Panc1 (cell line): ENCODE measurements at regions not wholly inside any gene's neighbourhood (a gene's known extent, or its start where the extent isn't known, plus 50 kb on each side); places are given as distances from the start of the nearest gene placed in this dataset.

Source experiments
- ATAC-seq: fragments of 200-7000 bp; cut with Tn5 transposase; 2 replicates; pipeline ENCODE4 v1.9.1; 2020; ENCODE audit warnings: mild to moderate bottlenecking, moderate library complexity
- BruUV-seq: library from RNA; stranded (reverse); fragments of 400-500 nt; replicated peaks from 2 replicates; lab custom pipeline; 2021; lab: Mats Ljungman, UMichigan
- CTCF ChIA-PET: fragments of 300-600 bp; sonication (Branson Sonifier 250); formaldehyde crosslinking; loops from one replicate; lab custom pipeline; 2022; ENCODE audit warnings: antibody characterized with exemption; lab: Charles Lee
- POLR2A ChIA-PET: fragments of 300-600 bp; sonication (Branson Sonifier 250); formaldehyde crosslinking; loops from one replicate; lab custom pipeline; 2022; ENCODE audit warnings: antibody characterized with exemption; lab: Charles Lee
- DNase-seq: peaks from one replicate; pipeline ENCODE4 v3.0.0-alpha.2; 2010; ENCODE audit warnings: low read depth, low spot score
- H3K27ac ChIP-seq: 2 replicates; pipeline ENCODE4 v1.5.1; 2011; ENCODE audit warnings: mild to moderate bottlenecking, low read length, inconsistent platforms
- H3K27me3 ChIP-seq: fragments of 200-500 bp; sonication (Bioruptor generic); 2 replicates; pipeline ENCODE4 v1.6.0; 2014; ENCODE audit warnings: low read length, inconsistent platforms; ENCODE audit not compliant: control insufficient read depth, insufficient read depth
- H3K36me3 ChIP-seq: fragments of 200-500 bp; sonication (Bioruptor generic); 2 replicates; pipeline ENCODE4 v1.5.1; 2014; ENCODE audit warnings: inconsistent platforms, mild to moderate bottlenecking, low read length, moderate library complexity; ENCODE audit not compliant: control insufficient read depth, insufficient read depth
- H3K4me1 ChIP-seq: 2 replicates; pipeline ENCODE4 v1.5.1; 2011; ENCODE audit warnings: inconsistent platforms, mild to moderate bottlenecking, low read length, moderate library complexity; ENCODE audit not compliant: control insufficient read depth, insufficient read depth
- H3K4me3 ChIP-seq, 2 experiments: 2 replicates each; pipeline ENCODE4 v1.5.1; 2011 to 2012; ENCODE audit warnings: low read depth in 2 of 2, low read length in 2 of 2, mild to moderate bottlenecking in 2 of 2, inconsistent platforms in 1 of 2, moderate library complexity in 1 of 2
- H3K9me3 ChIP-seq: fragments of 200-500 bp; sonication (Bioruptor generic); 2 replicates; pipeline ENCODE4 v1.5.1; 2014; ENCODE audit warnings: low read depth, mild to moderate bottlenecking, inconsistent platforms, low read length, moderate library complexity; ENCODE audit not compliant: control insufficient read depth, insufficient read depth
- CTCF ChIP-seq: fragments of 450-650 bp; IDR thresholded peaks from 2 replicates; pipeline ENCODE4 v1.5.1; 2017; ENCODE audit warnings: mild to moderate bottlenecking
- POLR2AphosphoS5 ChIP-seq: IDR thresholded peaks from 2 replicates; pipeline ENCODE4 v1.6.1; 2012; ENCODE audit warnings: mild to moderate bottlenecking, low read depth, low read length, moderate library complexity
- REST ChIP-seq, 2 experiments: IDR thresholded peaks; 2 replicates each; pipeline ENCODE4 v1.6.1; 2011 to 2012; ENCODE audit warnings: low read depth in 2 of 2, control low read depth in 1 of 2, low read length in 1 of 2, mild to moderate bottlenecking in 1 of 2, moderate library complexity in 1 of 2; ENCODE audit not compliant: insufficient read depth in 1 of 2
- SIN3A ChIP-seq: IDR thresholded peaks from 2 replicates; pipeline ENCODE4 v1.6.1; 2012; ENCODE audit warnings: low read depth, mild to moderate bottlenecking, low read length, moderate library complexity, borderline replicate concordance; ENCODE audit not compliant: insufficient read depth
- TCF7L2 ChIP-seq: IDR thresholded peaks from 2 replicates; pipeline ENCODE4 v1.6.1; 2011; ENCODE audit warnings: mild to moderate bottlenecking, low read depth, low read length, inconsistent platforms
- in situ Hi-C: cut with HindIII; loops from 2 replicates; pipeline ENCODE4 v1.10.0; 2016; ENCODE audit warnings: low sequenced_read_pairs, low pct_unique_long_range_greater_than_20kb
- intact Hi-C: fragments of 100-400 bp; cut with micrococcal nuclease; formaldehyde crosslinking; loops from one replicate; pipeline ENCODE4 v1.10.0; 2022; ENCODE audit not compliant: unreplicated experiment

- TF ChIP-seq POLR2AphosphoS5: no peak
- no peak for TF ChIP-seq SIN3A
- TF ChIP-seq CTCF: no peak
- no peak for TF ChIP-seq REST (IDR thresholded peaks at IDR 0.05; ENCODE audit: insufficient read depth in 1 of 2, low read depth in 2 of 2, low read length in 1 of 2)
- TF ChIP-seq TCF7L2: no peak
- Histone ChIP-seq H3K4me1 (no peaks in the 10 kb centered on the region; the same call in 1 of the 2 replicates), H3K27me3 (no peaks in the 10 kb centered on the region), H3K36me3 (no peaks in the 10 kb centered on the region), H3K27ac (no peak overlapping the region), H3K4me3 (no peak overlapping the region), H3K9me3 (no peaks in the 10 kb centered on the region)
- CTCF ChIA-PET: no interaction called here
- POLR2A ChIA-PET: no interaction called here
- no peak for ATAC-seq
- in situ Hi-C loops: no loop called here
- intact Hi-C loops: no loop called here
- no peak for DNase-seq
- no TSS peak for BruUV-seq
These were observed 254.5 kb downstream of the DSEL start for GRCh38 chr18:67261931-67262552.

GRCh38 chr18:67260841-67261240 is 255.7 kb downstream of the DSEL start:
- intact Hi-C loops: no loop called here
- H3K27ac ChIP-seq: no peak overlapping the region
- no peaks in the 10 kb centered on the region for H3K36me3 ChIP-seq
- ChIA-PET POLR2A (no interaction called here), CTCF (no interaction called here)
- no peak for ATAC-seq
- in situ Hi-C loops: no loop called here
- TF ChIP-seq POLR2AphosphoS5 (no peak), CTCF (no peak), SIN3A (no peak), TCF7L2 (no peak), REST (IDR thresholded peaks at IDR 0.05; ENCODE audit: insufficient read depth in 1 of 2, low read depth in 2 of 2, low read length in 1 of 2) (no peak)
- no peak overlapping the region for H3K4me3 ChIP-seq
- no peak for DNase-seq
- no peaks in the 10 kb centered on the region; the same call in 1 of the 2 replicates for H3K4me1 ChIP-seq
- H3K9me3 ChIP-seq: no peaks in the 10 kb centered on the region
- no TSS peak for BruUV-seq
- no peaks in the 10 kb centered on the region for H3K27me3 ChIP-seq
